ENCODE measurements at regions not wholly inside any gene's neighbourhood (a gene's known extent, or its start where the extent isn't known, plus 50 kb on each side); places are given as distances from the start of the nearest gene placed in this dataset.
"Not testable (repeated sequence)": the region's sequence is repeated elsewhere in the genome, so short reads cannot be mapped to it uniquely, and the experiment has no call there.

DNA sequence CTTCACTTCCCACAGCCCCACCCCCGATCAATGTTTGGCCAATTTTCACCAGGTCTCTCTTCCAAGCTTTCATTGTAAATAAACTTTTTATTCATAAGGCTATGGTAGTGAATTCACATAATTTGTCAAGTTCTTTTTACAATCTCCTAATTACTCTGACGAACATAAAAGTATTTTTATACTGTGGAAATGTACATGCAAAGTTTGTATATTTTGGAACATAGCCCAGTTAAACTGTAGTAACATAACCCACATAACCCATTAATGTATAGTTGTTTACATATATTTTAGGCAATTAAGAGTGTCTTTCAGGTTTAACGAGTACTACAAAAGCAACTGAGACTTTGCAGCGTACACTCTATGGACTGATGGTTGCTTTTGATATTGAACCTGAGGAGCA lies 228.3 kb upstream of the ERBB4 start:
- no peak for DNase-seq

DNA sequence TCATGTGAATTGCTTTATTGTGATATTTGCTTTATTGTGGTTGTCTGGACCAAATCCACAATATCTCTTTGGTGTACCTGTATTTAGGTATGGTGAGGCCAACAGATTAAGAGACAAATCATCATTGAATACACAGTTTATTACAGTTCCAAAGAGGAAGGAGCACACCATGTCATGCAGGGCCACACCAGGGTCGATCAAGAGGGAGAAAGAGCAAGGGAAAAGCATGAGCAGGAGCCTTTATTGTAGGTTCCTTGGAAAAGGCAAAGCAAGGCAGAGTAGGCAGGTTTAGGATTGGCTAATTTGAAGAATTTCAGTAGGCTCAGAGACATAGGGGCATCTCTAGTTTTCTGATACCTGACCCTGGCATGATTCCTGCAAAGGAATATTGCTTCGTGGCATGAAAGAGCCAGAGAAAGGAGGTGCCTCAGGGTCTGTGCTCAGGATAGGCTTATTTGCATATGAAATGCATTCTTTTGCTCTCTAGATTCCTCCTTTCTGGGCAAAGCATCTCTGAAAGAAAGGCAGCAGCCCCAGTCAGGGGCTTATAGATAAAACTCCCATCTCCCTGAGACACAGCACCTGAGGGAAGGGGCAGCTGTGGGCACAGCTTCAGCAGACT lies 214.2 kb upstream of the ERBB4 start:
- DNase-seq, result no peak

DNA sequence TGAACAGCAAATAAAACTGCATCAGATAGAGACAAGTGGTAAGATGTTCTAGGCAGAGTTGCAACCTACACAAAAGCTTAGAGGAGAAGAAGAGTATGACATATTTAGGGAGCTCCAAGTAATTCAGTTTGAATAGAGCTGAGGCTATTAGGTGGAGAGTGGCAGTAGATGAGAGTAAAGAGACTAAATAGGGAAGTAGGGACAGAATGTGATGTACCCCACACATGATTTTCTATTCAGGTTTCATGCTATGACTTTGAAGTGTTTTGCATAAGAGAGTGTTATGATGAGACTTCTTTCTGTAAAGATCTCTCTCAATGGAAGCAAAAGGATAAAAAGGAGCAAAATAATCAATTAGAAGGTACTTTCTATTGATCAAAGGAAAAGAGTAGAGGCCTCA lies 206.8 kb upstream of the ERBB4 start:
- no peak for DNase-seq

DNA sequence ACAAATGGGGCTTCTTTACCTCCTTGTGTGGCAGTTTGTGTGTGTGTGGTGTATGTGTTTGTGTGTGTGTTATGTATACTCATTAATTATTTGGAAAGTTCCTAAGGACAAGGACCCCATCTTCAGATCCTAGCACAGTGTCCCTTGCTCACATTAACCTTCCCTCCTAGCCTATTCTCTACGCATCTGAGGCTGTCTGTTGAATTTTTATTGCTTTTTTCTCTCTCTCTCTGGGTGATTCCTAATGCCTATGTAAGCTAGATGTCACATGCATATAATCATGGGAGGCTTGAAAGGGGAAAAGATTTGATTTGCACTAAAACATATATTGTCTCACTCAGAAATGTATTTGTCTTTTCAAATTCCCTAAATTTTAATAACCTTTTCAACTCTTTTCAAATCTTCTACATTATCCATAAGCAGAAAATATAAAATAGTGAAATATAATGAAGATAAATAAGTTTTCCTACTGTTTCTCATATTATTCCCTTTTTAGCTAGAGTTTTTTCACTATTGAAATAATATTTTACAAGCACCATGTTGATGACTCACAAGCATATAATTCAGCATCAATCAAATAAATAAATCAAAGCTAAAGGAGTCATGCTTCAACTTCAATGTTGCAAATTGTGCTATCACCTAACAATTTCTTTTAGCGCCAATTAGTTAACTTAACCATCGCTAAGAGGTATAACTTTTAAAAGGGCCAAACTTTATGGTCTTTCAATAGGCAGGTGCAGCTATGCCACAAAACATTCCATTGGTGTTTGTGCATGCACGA lies 199.0 kb upstream of the ERBB4 start:
- DNase-seq, result no peak

DNA sequence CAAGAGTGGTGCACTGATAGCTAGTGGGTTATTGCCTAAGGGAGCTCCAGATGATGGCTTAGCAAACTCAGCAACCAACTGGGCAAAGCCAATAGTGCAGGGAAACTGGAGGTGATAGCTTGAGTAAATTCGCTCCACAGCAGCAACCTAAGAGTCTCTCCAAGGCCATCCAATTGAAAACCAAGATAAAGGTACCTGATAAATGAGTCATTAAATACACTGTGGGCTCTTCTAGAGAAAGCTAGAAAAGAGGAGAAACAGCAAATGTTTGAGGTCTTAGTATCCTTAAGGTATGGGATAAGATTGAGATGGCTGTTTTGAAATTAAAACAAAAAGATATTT lies 197.8 kb upstream of the ERBB4 start:
- DNase-seq, result no peak

DNA sequence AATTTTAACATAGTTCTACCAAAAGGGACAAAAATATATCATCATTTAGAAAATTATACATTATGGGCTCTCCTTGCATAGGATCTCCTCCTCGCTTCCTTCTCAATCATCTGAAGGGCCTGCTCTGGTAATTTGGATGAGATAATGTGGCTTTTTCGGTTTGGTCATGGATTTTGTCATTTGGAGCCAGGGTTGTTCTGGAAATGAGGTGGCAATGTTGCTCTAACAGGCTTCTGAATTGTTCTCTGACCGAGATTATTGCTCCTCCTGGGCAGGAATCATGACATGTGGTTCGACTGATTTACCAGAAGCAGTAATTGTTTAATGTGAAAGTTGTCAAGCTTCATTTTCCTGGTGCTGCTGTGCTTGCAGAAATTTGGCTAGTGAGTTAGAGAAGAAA lies 194.7 kb upstream of the ERBB4 start:
- DNase-seq, result no peak

DNA sequence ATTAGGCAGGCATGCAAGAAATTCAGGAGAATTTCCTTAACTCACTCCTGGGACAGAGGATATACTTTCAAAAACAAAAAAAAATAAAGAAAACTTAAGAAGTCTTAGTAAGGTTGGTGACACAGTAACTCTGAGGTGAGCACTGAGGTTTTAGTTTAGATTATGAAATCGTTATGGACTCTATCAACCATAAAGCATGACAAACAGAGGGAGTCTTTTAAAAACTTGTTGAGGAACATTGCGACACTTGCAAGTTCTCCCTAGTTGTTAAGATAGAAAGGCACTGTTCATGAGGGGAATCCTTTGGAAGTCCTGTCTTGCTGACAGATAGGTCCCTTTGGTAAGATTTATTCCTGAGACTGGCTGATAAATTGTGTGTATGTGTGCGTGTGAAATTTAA lies 194.3 kb upstream of the ERBB4 start:
- DNase-seq, result no peak

DNA sequence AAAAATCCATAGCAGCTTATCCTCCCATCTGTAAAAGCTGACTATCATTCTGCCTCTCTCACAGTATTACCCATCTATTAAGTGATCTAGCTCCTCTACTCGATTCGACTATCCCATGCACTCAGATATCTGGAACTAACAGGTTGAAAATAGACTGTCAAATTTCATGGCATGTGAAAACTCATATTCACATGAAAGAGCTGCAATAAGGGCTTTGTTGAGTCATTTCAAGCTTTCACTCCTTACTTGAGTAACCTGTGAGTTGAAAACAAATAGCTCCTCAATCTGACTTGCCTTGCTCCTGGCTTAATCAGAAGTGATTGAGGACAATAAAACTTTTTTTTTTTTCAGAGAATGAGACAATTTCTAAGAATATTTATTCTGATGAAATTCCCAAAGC lies 192.4 kb upstream of the ERBB4 start:
- no peak for DNase-seq

DNA sequence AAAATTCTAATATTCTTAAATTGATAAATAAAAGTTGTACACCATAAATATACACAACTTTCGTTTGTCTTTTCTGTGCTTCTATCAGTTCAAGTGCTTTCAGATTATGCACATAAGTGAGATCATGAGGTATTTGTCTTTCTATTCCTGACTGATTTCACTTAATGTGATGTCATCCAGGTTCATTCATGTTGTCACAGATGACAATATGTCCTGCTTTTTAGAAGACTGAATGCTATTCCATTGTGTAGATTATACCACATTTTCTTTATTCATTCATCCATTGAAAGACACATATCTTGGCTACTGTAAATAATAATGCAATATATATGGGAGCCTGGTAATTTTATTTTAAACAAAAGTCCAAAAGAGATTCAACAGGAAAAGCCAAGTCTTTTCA lies 190.1 kb upstream of the ERBB4 start:
- no peak for DNase-seq

DNA sequence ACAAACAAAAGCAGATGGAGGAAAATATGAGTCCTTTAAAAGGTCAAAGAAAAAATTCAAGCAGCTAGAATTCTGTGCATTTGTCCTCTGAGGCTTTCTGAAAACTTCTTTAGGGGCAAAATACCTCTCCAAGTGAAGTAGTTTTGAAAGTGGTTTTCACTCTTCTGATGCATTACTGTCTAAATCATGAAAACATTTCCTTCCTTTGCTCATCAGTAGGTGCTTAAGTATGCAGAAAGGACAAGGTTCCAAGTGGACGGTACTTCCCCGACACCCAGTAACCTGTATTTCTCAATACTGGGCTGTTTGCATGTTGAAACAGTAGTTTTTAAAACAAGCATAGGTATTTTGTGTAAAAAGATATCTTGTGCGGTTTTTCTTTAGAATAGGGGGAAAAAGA lies 189.1 kb upstream of the ERBB4 start:
- no peak for DNase-seq

DNA sequence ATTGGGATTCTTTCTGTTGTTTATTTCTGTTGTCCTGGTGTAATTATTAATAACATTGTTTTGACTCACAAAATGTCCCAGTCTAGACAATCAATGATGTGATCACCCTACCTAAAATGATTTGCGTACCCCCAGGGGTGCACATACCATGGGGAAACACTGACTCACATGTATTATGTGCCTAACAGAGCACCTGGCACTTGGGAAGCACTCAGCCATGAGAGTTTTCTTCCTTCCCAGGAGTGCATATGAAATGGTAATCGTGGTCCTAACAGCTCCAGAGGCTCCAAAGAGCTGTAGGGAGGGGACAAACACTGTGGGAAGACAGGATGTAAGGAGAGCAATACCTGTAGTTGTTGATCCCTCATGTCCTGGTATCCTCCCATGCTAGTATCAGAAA lies 187.8 kb upstream of the ERBB4 start:
- no peak for DNase-seq

DNA sequence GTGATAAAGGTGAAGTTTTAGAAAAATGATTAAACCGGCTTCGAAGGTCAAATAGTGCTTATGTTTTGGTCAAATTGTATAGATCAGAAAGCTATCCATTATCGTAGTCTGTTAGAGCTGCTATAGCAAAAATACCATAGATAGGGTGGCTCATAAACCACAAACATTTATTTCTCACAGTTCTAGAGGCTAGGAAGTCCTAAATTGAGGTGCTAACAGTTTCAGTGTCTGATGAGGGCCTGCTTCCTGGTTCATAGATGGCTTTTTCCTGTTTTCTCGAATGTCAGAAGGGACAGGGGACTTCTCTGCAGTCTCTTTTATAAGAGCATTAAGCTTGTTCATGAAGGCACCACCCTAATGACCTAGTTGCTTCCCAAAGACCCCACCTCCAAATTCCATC lies 186.6 kb upstream of the ERBB4 start:
- DNase-seq, result no peak

DNA sequence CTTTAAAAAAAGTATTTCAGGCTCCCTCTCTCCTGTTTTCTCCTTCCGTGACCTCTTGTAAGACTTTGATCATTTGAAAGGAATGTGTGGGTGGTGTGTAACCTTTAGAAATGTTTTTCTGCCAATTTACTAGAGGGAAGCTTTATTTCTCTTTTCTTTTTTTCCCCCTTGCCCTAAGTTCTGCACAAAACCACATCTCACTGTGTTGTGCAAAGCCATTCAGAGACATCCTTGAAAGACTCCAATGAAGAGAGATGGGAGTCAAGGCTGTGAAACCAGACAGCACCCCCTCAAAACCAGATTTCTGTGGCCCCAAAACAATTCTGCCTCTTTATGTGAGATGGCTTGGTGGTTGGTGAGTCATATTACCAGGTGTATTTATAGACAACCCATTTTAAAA lies 184.6 kb upstream of the ERBB4 start:
- DNase-seq, result no peak

DNA sequence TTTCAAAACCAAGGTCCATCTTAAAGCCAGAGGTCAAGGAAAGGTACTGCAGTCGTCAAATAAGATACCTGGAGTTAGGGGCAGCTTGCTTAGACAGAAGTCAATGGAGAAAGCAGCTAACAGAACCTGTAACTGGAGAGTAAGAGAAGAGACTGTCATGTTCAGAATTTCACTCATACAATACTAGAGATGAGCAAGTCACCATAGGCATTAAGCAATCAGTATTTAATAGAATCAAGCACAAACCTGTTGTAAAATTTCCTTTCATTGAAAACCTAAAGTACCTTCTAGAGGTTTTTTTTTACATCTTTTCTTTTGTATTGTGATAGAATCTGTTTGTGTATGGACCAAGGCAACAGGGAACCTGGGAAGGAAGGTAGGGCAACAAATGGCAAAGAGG lies 183.4 kb upstream of the ERBB4 start:
- DNase-seq, result no peak

DNA sequence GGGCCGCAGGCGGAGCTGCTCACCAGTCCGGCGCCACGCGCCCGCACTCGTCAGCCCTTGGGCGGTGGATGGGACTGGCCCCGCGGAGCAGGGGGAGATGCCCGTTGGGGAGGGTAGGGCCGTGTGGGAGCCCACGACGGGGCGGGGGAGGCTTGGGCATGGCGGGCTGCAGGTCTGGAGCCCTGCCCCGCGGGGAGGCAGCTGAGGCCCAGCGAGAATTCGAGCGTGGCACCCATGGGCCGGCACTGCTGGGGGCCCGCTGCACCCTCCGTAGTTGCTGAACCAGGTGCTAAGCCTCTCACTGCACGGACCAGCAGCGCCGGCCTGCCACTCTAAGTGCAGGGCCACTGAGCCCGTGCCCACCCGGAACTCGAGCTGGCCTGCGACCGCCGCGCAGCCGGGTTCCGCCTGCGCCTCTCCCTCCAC lies 182.4 kb upstream of the ERBB4 start:
- no peak for DNase-seq

DNA sequence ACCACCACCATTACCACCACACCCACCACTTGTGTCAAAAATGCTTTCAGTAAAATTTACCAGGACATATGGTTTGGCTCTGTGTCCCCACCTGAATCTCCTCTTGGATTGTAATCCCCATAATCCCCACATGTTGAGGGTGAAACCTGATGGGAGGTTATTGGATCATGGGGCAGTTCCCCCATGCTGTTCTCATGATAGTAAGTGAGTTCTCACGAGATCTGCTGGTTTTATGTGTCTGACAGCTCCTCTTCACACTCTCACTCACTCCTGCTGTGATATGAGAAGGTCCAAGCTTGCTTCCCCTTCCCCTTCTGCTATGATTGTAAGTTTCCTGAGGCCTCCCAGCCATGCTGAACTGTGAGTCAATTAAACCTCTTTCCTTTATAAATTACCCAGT lies 176.8 kb upstream of the ERBB4 start:
- DNase-seq, result not testable (repeated sequence)

DNA sequence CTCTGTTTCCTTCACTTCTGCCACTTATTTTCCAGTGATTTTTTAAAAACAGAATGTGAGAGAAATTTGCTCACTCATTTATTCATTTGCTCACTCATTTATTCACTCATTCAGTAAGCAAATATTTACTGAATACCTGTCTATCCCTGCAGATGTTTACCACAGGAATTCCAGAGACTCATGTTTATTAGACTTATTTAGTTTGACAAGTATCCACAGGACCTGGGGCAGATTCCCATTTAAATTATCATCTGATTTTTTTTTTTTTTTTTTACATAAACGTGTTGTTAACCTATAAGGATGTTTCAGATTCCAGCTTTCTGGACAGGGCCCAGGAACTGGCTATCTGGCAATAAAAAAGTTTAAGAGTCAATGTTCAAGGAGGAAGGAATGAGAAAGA lies 175.1 kb upstream of the ERBB4 start:
- no peak for DNase-seq

DNA sequence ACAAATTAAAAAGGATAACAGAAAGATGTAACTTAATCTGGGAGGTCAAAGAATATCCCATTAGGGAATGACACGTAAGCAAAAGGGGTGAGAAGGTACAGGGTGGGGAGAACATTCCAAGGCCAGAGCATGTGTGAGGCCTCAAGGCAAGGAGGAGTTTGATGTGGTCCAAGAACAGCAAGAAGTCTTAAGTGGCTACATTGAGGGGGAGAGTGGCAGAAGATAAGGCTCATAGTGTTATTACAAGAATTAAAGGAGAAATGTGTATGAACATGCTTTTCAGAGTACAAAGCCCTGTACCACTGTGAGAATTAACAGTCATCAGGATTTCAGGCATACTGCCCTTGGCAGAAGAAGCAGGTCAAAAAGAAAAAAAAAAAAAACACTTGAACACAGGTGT lies 174.4 kb upstream of the ERBB4 start:
- no peak for DNase-seq

DNA sequence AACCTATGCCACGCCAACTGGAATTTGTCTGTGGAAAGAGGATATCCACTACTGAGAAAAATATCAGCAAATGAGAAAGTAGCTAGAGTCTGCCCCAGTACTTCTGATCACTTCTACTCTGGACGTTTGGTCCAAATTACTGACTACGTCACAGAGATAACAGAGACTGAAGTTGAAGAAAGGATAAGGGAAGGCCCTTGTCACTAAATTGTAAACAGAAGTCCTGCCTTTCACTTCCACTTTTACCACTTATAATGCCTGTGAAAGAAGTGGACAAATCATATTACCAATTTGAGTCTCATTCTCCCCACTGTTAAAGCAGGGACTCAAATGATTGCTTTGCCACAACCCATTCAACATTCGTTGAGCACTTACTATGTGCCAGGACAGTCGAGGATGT lies 173.9 kb upstream of the ERBB4 start:
- no peak for DNase-seq

DNA sequence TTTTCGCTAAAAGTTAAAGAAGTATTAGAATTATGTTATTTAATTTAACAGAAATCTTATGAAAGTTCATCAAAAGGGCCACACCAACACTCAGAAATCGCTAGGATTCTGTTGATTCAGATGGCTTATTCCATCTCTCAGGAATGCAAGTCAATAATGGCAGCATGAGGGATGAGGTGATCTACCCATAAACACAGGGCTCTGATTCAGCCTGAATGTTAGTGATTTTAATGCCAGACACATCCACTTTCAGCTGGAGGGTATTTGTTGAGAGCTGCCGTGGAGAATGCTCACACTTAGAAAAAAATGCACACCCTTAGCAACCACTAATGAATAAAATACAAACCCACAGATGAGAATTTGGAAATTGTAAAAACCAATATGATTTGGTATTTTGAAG lies 173.3 kb upstream of the ERBB4 start:
- DNase-seq, result no peak

DNA sequence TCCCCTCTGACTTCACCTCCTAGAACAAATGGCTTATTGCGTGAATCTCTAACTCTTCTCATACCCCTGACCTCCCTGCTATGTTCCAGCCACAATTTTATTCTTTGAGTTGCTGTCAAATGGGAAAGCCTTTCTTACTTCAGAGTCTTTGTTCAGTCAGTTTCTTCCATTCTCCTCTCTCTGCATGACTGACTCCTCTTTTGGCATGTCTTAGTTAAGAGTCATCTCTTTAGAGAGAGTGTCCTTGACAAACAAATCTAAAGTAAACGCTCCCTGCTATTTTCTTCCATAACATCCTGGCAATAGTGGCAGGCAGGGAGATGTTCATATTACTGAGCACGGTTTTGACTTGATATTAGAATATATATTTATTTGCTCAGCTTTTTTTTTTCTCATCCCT lies 170.7 kb upstream of the ERBB4 start:
- DNase-seq, result no peak

DNA sequence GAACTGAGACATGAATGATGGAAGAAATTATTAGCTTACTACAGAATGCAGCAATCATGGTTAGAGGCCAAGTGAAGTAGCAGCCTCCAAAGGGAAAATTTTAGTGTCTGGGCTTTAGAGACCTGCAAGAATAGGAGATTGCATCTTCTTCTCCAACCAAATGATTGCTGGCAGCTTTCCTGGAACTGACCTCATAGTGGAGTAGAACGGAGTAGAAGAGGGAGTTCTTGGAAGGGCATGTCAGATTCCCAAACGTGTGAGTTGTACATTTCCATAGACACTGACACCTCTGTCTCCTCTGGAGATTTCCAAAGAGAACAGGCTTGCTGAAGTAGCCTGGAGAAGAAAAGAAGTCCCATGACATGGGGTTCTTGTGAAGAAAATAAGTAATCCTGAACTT lies 169.8 kb upstream of the ERBB4 start:
- no peak for DNase-seq

DNA sequence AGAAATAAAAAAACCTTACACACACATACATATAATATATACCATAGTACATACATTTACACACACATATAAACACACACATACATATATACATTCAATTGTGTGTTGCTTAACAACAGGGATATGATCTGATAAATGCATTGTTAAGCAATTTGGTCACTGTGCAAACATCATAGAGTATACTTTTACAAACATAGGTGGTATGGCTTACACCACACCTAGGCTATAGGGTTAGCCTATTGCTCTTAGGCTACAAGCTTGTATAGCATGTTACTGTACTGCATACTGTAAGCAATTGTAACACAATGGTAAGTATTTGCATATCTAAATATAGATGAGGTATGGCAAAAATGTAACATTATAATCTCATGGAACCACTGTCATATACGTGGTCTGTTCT lies 156.8 kb upstream of the ERBB4 start:
- no peak for DNase-seq

DNA sequence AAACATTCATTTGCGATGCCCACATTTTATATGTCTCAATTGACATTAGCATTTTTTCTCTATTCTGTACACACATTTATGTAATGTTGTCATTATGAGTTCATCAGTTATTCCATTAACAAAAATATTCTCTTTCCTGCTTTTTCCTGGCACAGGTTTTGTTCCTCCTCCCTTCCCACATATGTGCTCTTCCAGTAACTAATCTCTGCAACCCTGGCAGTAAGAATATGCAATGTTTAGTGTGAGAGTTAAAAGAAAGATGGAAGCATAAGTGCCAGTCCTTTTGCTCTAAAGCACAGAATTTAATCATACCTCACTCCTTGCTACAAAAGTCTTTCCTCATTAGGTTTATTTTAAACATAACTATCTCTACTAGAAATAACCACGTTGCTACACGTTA lies 155.8 kb upstream of the ERBB4 start:
- no peak for DNase-seq

DNA sequence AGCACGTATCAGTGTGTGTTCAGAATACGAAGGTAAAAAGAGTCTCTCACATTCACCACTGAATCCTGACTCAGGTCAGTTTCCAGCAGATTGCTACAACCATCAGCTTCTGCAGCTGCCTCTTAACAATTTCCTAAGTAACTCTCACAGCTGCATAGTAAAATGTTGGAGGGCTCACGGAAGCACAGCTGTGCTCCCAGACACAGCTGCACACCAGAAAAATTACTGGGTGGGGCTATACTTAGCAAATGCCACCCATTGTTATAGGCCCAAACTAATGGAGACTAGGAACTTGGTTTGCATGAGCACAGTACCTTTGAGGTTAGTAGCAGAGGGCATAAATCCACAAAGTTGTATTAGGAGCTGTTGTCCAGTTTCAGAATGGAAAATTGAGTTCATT lies 153.9 kb upstream of the ERBB4 start:
- DNase-seq, result no peak

Measured in activated CD4-positive, alpha-beta T cell treated with anti-CD3 and anti-CD28 coated beads for 1 hour (primary cell).